Fibroblast of villous mesenchyme (primary cell): ENCODE measurements at regions not wholly inside any gene's neighbourhood (a gene's known extent, or its start where the extent isn't known, plus 50 kb on each side); places are given as distances from the start of the nearest gene placed in this dataset.

Source experiments
- DNase-seq: peaks from one replicate; pipeline ENCODE4 v3.0.0-alpha.2; 2010; ENCODE audit warnings: low read depth
- H3K4me3 ChIP-seq: 2 replicates; pipeline ENCODE4 v1.5.1; 2011; ENCODE audit warnings: low read depth, mild to moderate bottlenecking, low read length
- CTCF ChIP-seq: IDR thresholded peaks from 2 replicates; pipeline ENCODE4 v1.5.1; 2012; ENCODE audit warnings: low read depth, mild to moderate bottlenecking, low read length; ENCODE audit not compliant: insufficient read depth

GRCh38 chr4:167469436-167469835 is 235.1 kb upstream of the SPOCK3 start:
- H3K4me3 ChIP-seq, result no peak overlapping the region
- no peak for TF ChIP-seq CTCF
- DNase-seq, result no peak

GRCh38 chr4:167475951-167476350 is 241.7 kb upstream of the SPOCK3 start:
- DNase-seq, result no peak
- TF ChIP-seq CTCF, result no peak
- no peak overlapping the region for H3K4me3 ChIP-seq

GRCh38 chr4:167492007-167492406 is 257.7 kb upstream of the SPOCK3 start:
- H3K4me3 ChIP-seq, result no peak overlapping the region
- DNase-seq, result no peak
- no peak for TF ChIP-seq CTCF

- no peak for DNase-seq
- no peak for TF ChIP-seq CTCF
- H3K4me3 ChIP-seq, result no peak overlapping the region
Measured at GRCh38 chr4:167509551-167509950, 275.3 kb upstream of the SPOCK3 start.

GRCh38 chr4:167524091-167524490 is 289.8 kb upstream of the SPOCK3 start:
- no peak for TF ChIP-seq CTCF
- DNase-seq, result no peak
- H3K4me3 ChIP-seq, result no peak overlapping the region

GRCh38 chr4:167537761-167538160 is 303.5 kb upstream of the SPOCK3 start:
- TF ChIP-seq CTCF, result no peak
- no peak overlapping the region for H3K4me3 ChIP-seq
- DNase-seq, result no peak

- no peak for TF ChIP-seq CTCF
- H3K4me3 ChIP-seq, result no peak overlapping the region
- no peak for DNase-seq
Measured at GRCh38 chr4:167541286-167541685, 307.0 kb upstream of the SPOCK3 start.
